Activated T-cell treated with anti-CD3 and anti-CD28 coated beads for 4 hours (primary cell): ENCODE measurements at regions not wholly inside any gene's neighbourhood (a gene's known extent, or its start where the extent isn't known, plus 50 kb on each side); places are given as distances from the start of the nearest gene placed in this dataset.
A peak's percentile ranks its signal among the peaks of the same experiment; 100 is the strongest.
"Not testable (repeated sequence)": the region's sequence is repeated elsewhere in the genome, so short reads cannot be mapped to it uniquely, and the experiment has no call there.

ENCODE experiments used
- DNase-seq: peaks from one replicate; pipeline ENCODE4 v3.0.0-alpha.2; 2020

- peak; percentile 42 for DNase-seq
Measured at GRCh38 chrX:121308276-121308805, 260.9 kb downstream of the GLUD2 start.

GRCh38 chrX:121310820-121311219 lies 263.4 kb downstream of the GLUD2 start:
- DNase-seq: no peak

- DNase-seq: no peak
Measured at GRCh38 chrX:121320441-121320840, 273.0 kb downstream of the GLUD2 start.

- DNase-seq: no peak
Measured at GRCh38 chrX:121322159-121322558, 274.7 kb downstream of the GLUD2 start.

- DNase-seq: no peak
Measured at GRCh38 chrX:121323337-121323736, 275.9 kb downstream of the GLUD2 start.

- DNase-seq: no peak
Measured at GRCh38 chrX:121333942-121334341, 286.5 kb downstream of the GLUD2 start.

- DNase-seq: no peak
Measured at GRCh38 chrX:121336831-121337421, 289.5 kb downstream of the GLUD2 start.

- DNase-seq: no peak
Measured at GRCh38 chrX:121337816-121338215, 290.4 kb downstream of the GLUD2 start.

- no peak for DNase-seq
Measured at GRCh38 chrX:121349263-121349662, 301.9 kb downstream of the GLUD2 start.

GRCh38 chrX:121356139-121356849 lies 308.9 kb downstream of the GLUD2 start:
- no peak for DNase-seq

GRCh38 chrX:121356850-121357171 lies 309.4 kb downstream of the GLUD2 start:
- no peak for DNase-seq

GRCh38 chrX:121360280-121360679 lies 312.9 kb downstream of the GLUD2 start:
- no peak for DNase-seq

GRCh38 chrX:121365572-121366161 lies 318.3 kb downstream of the GLUD2 start:
- DNase-seq: no peak

- DNase-seq: no peak
Measured at GRCh38 chrX:121374471-121374870, 327.1 kb downstream of the GLUD2 start.

GRCh38 chrX:121381915-121382314 lies 334.5 kb downstream of the GLUD2 start:
- not testable (repeated sequence) for DNase-seq

GRCh38 chrX:121389976-121390714 lies 342.7 kb downstream of the GLUD2 start:
- no peak for DNase-seq

- no peak for DNase-seq
Measured at GRCh38 chrX:121405826-121406225, 358.4 kb downstream of the GLUD2 start.

GRCh38 chrX:121407627-121408026 lies 360.2 kb downstream of the GLUD2 start:
- DNase-seq: no peak

- not testable (repeated sequence) for DNase-seq
Measured at GRCh38 chrX:121431514-121431913, 384.1 kb downstream of the GLUD2 start.

GRCh38 chrX:121433289-121433688 lies 385.9 kb downstream of the GLUD2 start:
- DNase-seq: no peak

GRCh38 chrX:121437666-121438065 lies 390.3 kb downstream of the GLUD2 start:
- DNase-seq: not testable (repeated sequence)

- DNase-seq: no peak
Measured at GRCh38 chrX:121455890-121456289, 408.5 kb downstream of the GLUD2 start.

GRCh38 chrX:121456315-121456714 lies 408.9 kb downstream of the GLUD2 start:
- DNase-seq: no peak

- DNase-seq: no peak
Measured at GRCh38 chrX:121457096-121457495, 409.7 kb downstream of the GLUD2 start.
